Small intestine (tissue), 7 donors: ENCODE measurements at regions not wholly inside any gene's neighbourhood (a gene's known extent, or its start where the extent isn't known, plus 50 kb on each side); places are given as distances from the start of the nearest gene placed in this dataset.

ENCODE experiments used
- DNase-seq, 2 donors: peaks; one replicate each; pipeline versions ENCODE4 v3.0.0 to v3.0.0-alpha.2; 2013
- FAIRE-seq: peaks from 2 replicates; lab custom pipeline; 2012; peaks lifted over from hg19 to GRCh38; lab: Jason Lieb, UNC
- H3K27ac ChIP-seq, 3 donors: one replicate each; pipeline ENCODE4 v1.5.1; 2013; ENCODE audit warnings: low read length in 2 of 3, mild to moderate bottlenecking in 2 of 3, control low read depth in 1 of 3, inconsistent platforms in 1 of 3, low read depth in 1 of 3, moderate library complexity in 1 of 3
- H3K27me3 ChIP-seq, 3 donors: one replicate each; pipeline ENCODE4 v1.6.1; 2013; ENCODE audit warnings: low read length in 3 of 3, inconsistent platforms in 1 of 3; ENCODE audit not compliant: control insufficient read depth in 3 of 3, insufficient read depth in 3 of 3
- H3K36me3 ChIP-seq, 3 donors: one replicate each; pipeline ENCODE4 v1.6.1; 2013; ENCODE audit warnings: low read length in 3 of 3, inconsistent platforms in 1 of 3, low read depth in 1 of 3, mild to moderate bottlenecking in 1 of 3, moderate library complexity in 1 of 3; ENCODE audit not compliant: control insufficient read depth in 3 of 3, insufficient read depth in 2 of 3
- H3K4me1 ChIP-seq, 3 donors: one replicate each; pipeline ENCODE4 v1.6.1; 2013; ENCODE audit warnings: low read length in 2 of 3, inconsistent platforms in 1 of 3, low read depth in 1 of 3, mild to moderate bottlenecking in 1 of 3, moderate library complexity in 1 of 3; ENCODE audit not compliant: control insufficient read depth in 3 of 3, insufficient read depth in 2 of 3
- H3K4me3 ChIP-seq, 3 donors: one replicate each; pipeline ENCODE4 v1.5.1; 2013; ENCODE audit warnings: low read length in 3 of 3, control low read depth in 1 of 3, inconsistent platforms in 1 of 3, low read depth in 1 of 3, mild to moderate bottlenecking in 1 of 3, moderate library complexity in 1 of 3
- H3K9me3 ChIP-seq, 2 donors: one replicate each; pipeline ENCODE4 v1.6.1; 2013; ENCODE audit warnings: low read depth in 1 of 2, low read length in 1 of 2; ENCODE audit not compliant: control insufficient read depth in 2 of 2, insufficient read depth in 1 of 2
- WGBS, 3 donors: extraction: QIAGEN DNeasy Blood & Tissue Kit; methylation state at CpG; one replicate each; pipeline ENCODE4 v1.1.7; 2013; 5-methylcytosine and 5-hydroxymethylcytosine counted together
- donor health status: healthy with polysubstance abuse.
- donor health status: control.
- donor health status: control.
- donor health status: Bipolar disorder and iron deficiency.
- donor health status: healthy.

- Histone ChIP-seq H3K4me3 (no peak overlapping the region), H3K36me3 (no peaks in the 10 kb centered on the region), H3K9me3 (peaks cover 0 to 18% of the 10 kb centered on the region in 2 donors), H3K4me1 (no peaks in the 10 kb centered on the region), H3K27ac (no peak overlapping the region), H3K27me3 (peaks cover 0 to 2% (median 0%) of the 10 kb centered on the region in 3 donors)
- FAIRE-seq (no peak), DNase-seq (no peak)
- WGBS, 3 donors, result 83 to 88% (median 85%) methylated on average over 7 of the region's 7 CpGs
Measured at GRCh38 chr1:229883504-229884200, 183.4 kb upstream of the GALNT2 start.

DNA sequence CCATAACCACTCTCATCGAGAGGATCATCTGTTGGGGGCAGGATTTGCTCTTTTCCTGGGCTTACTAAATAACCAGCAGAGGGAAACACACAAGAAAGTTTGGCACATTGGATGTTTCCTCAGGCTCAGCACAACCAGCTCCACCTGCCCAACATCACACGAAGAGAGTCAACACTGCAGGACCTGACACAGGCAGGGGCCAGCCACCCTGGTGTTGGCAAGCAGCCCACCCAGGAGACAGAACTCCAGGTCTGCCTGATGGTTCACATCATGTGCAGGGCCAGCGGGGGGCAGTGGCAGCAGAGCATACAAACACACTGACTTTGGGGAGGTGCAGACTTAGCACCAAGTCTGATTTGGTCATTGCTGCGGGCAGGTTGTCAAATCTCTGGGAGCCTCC lies 182.3 kb upstream of the GALNT2 start:
- no peak overlapping the region for H3K27ac ChIP-seq
- DNase-seq (no peak), FAIRE-seq (no peak)
- peaks cover 0 to 2% (median 0%) of the 10 kb centered on the region in 3 donors for H3K27me3 ChIP-seq
- WGBS, 3 donors, result 68 to 76% (median 70%) methylated on average over 4 of the region's 4 CpGs
- H3K4me3 ChIP-seq, result no peak overlapping the region
- H3K4me1 ChIP-seq, result no peaks in the 10 kb centered on the region
- H3K36me3 ChIP-seq, result no peaks in the 10 kb centered on the region
- H3K9me3 ChIP-seq, result peaks cover 0 to 18% of the 10 kb centered on the region in 2 donors

DNA sequence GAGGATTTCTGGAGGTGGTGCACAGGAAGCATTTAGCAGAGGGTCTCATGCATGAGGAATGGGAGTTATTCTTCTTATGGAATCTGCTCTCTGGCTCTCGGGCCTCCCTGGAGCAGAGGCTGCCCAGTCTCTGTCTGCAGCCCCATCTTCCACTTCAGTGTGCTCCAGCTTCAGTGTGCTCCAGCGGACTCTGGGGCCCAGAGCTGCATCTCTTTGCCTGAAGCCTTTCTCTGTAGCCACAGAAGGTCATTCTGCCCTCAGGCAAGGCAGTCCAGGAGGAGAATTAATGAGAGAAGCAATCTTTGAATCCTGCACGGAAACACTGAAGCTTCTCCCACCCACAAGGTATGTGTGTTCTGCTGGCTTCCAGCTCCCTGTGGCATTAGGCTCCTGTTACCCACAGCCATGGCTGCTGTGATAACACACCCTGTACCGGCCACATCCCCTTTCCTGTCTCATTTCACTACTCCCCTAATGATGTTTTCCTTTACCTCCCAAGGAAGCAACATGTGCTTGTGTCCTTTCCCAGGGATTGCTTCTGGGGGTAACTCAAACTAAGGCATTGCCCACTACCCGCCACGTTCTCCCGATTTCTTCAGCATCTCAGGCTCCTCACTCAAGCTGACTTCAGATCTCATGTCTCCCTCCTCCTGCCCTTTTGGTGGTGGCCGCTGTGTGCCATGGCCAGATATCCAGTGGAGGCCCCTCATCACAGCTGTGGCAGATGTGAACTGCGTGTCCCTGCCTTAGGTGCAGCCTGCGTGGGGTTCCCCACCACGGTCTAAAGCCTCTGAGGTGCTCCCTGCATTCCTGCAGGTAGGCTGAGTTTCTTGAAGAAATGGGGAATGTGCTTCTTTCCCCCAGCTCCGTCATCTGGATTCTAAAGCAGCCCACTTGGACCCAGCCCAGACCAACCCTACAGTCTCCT lies 181.2 kb upstream of the GALNT2 start:
- FAIRE-seq (no peak), DNase-seq (no peak)
- WGBS, 3 donors, result 82 to 85% (median 83%) methylated on average over 12 of the region's 12 CpGs
- no peak overlapping the region for H3K4me3 ChIP-seq
- no peaks in the 10 kb centered on the region for H3K4me1 ChIP-seq
- H3K27me3 ChIP-seq, result no peaks in the 10 kb centered on the region
- no peaks in the 10 kb centered on the region for H3K36me3 ChIP-seq
- H3K27ac ChIP-seq, result no peak overlapping the region
- H3K9me3 ChIP-seq, result peaks cover 0 to 18% of the 10 kb centered on the region in 2 donors

GRCh38 chr1:229886636-229887035 lies 180.4 kb upstream of the GALNT2 start:
- FAIRE-seq (no peak), DNase-seq (no peak)
- H3K27ac ChIP-seq, result no peak overlapping the region

GRCh38 chr1:229887043-229887822 lies 179.8 kb upstream of the GALNT2 start:
- H3K4me1 ChIP-seq, result no peaks in the 10 kb centered on the region
- FAIRE-seq (no peak), DNase-seq (no peak)
- H3K36me3 ChIP-seq, result no peaks in the 10 kb centered on the region
- WGBS, 3 donors, result 84 to 95% (median 88%) methylated on average over 3 of the region's 3 CpGs
- no peak overlapping the region for H3K4me3 ChIP-seq
- H3K27me3 ChIP-seq, result no peaks in the 10 kb centered on the region
- peaks cover 0 to 23% of the 10 kb centered on the region in 2 donors for H3K9me3 ChIP-seq
- H3K27ac ChIP-seq, result no peak overlapping the region

More at GRCh38 chr1:229886636-229887035, 180.4 kb upstream of the GALNT2 start:
- no peaks in the 10 kb centered on the region for H3K36me3 ChIP-seq
- H3K4me3 ChIP-seq, result no peak overlapping the region
- no peaks in the 10 kb centered on the region for H3K27me3 ChIP-seq
- H3K4me1 ChIP-seq, result no peaks in the 10 kb centered on the region
- WGBS, 3 donors, result 81 to 91% (median 87%) methylated on average over 8 of the region's 8 CpGs
- peaks cover 0 to 19% of the 10 kb centered on the region in 2 donors for H3K9me3 ChIP-seq

- Histone ChIP-seq H3K4me3 (no peak overlapping the region), H3K4me1 (no peaks in the 10 kb centered on the region), H3K27me3 (no peaks in the 10 kb centered on the region), H3K27ac (no peak overlapping the region), H3K9me3 (peaks cover 0 to 23% of the 10 kb centered on the region in 2 donors), H3K36me3 (no peaks in the 10 kb centered on the region)
- FAIRE-seq (no peak), DNase-seq (no peak)
- 88 to 96% (median 93%) methylated on average over 2 of the region's 2 CpGs for WGBS, 3 donors
Measured at GRCh38 chr1:229888157-229888556, 178.9 kb upstream of the GALNT2 start.

DNA sequence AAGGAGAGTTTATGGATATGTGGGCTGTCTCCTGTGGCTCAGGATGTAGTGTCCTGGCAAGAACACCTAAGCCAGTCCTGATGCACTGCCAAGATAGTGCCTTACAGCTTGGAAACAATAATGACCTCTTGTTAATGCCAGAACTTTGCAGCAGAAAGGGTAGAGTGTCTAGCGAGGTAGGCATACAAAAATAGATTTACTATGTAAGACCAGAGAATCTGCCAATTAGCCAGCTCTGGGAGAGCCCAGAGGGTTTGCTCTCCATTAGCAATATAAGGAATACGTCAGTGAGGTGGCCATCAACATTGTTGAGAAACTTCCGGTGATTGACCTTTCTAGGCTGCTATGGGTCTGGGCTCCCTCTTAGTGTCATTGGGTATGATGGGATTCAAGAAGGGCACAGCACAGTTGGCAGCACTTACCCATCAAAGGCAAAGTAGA lies 178.5 kb upstream of the GALNT2 start:
- H3K4me1 ChIP-seq, result no peaks in the 10 kb centered on the region
- WGBS, 3 donors, result 84 to 91% (median 85%) methylated on average over 3 of the region's 3 CpGs
- H3K36me3 ChIP-seq, result no peaks in the 10 kb centered on the region
- no peak overlapping the region for H3K4me3 ChIP-seq
- no peak overlapping the region for H3K27ac ChIP-seq
- DNase-seq (no peak), FAIRE-seq (no peak)
- no peaks in the 10 kb centered on the region for H3K27me3 ChIP-seq
- H3K9me3 ChIP-seq, result peaks cover 0 to 24% of the 10 kb centered on the region in 2 donors

GRCh38 chr1:229889031-229889517 lies 178.0 kb upstream of the GALNT2 start:
- peaks cover 0 to 28% of the 10 kb centered on the region in 2 donors for H3K9me3 ChIP-seq
- H3K27me3 ChIP-seq, result no peaks in the 10 kb centered on the region
- H3K27ac ChIP-seq, result no peak overlapping the region
- no peak overlapping the region for H3K4me3 ChIP-seq
- WGBS, 3 donors, result 43 to 70% (median 55%) methylated on average over 1 of the region's 1 CpG
- FAIRE-seq (no peak), DNase-seq (no peak)
- no peaks in the 10 kb centered on the region for H3K36me3 ChIP-seq
- no peaks in the 10 kb centered on the region for H3K4me1 ChIP-seq
